HG03025 (cell line): ENCODE measurements at regions not wholly inside any gene's neighbourhood (a gene's known extent, or its start where the extent isn't known, plus 50 kb on each side); places are given as distances from the start of the nearest gene placed in this dataset.
"Not testable (repeated sequence)": the region's sequence is repeated elsewhere in the genome, so short reads cannot be mapped to it uniquely, and the experiment has no call there.

Experiments
- ATAC-seq: cut with Tn5 transposase; IDR thresholded peaks from one replicate; pipeline ENCODE4 v1.9.1; 2021; ENCODE audit warnings: mild to moderate bottlenecking, moderate library complexity; ENCODE audit not compliant: unreplicated experiment, low FRiP score

DNA sequence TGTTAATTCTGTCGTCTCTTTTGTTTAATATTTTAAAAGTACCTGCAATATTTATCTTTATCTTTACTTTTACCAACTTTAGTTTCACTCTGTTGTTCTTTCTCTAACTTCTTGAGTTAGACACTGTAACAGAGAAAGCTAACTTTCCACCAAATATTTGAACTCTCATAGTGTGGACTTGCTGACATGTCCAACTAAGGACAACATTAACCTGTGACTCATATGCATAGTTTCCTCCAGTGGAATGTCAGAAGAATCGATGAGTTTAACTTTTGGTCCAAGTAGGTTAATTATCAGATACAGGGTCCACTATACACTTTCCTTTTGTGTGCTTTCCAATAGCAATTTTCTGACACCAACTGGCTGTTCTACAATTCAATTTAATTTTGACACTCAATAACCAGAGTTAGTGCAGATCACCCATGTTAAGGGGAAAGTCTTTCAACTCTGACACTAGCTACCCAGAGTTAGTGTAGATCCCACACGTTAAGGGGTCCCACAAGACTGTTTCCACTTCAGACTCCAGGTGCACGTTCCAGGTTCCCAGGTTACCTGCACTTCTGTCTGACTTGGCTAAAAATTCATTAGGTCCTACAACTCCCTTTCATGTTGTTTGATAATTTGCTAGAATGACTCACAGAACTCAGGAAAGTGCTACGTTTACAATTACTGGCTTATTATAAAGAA is 559.0 kb upstream of the AMOT start:
- ATAC-seq, result no peak

DNA sequence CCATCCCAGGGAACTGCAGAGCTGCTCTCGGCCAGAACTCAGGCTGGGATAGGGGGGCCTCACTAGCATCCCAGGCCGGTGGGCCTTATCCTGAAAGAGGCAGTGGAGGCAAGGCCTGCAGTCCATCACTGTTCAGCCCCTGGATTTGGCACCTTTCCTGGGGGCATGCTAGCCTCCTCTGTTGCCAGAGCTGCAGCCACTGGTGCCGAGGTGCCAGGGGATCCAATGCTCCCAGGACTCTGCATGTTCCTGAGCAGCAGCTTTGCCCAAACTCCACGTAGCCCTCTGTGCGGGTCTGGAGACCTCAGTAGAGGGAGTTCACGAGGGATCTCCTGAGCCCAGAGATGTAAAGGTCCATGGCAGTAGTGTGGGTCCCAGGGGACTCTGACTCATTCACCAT is 551.7 kb upstream of the AMOT start:
- no peak for ATAC-seq

- no peak for ATAC-seq
Observed at GRCh38 chrX:113391875-113392274, 551.2 kb upstream of the AMOT start.

DNA sequence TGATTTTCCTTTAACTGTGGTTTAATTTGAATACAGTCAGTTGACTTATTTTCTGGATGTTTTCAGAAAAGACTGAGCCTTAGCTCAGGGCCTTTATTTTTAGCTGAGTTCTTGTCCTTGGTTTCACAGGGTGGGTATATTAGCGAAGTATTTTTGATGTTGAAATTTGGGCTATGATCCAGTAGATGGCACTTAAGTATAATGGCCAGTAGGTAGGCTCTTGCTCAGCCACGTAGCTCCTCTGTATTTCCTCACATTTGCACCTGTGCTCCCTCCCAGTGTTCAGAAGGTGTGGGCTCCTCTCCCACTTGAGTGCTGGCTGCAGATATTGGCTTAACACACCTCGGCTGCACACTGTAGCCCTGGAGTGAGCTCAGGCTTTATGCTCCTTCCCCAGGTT is 549.9 kb upstream of the AMOT start:
- no peak for ATAC-seq

DNA sequence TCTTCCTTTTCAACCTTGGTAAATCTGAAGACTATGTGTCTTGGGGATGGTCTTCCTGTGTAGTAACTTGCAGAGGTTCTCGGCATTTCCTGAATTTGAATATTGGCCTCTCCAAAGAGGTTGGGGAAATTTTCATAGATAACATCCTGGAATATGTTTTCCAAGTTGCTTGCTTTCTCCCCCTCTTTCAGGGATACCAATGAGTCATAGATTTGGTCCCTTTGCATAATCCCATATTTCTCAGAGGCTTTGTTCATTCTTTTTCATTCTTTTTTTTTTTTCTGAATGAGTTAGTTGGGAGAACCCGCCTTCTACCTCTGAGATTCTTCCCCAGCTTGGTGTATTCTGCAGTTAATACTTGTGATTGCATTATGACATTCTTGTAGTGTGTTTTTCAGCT is 549.2 kb upstream of the AMOT start:
- no peak for ATAC-seq

DNA sequence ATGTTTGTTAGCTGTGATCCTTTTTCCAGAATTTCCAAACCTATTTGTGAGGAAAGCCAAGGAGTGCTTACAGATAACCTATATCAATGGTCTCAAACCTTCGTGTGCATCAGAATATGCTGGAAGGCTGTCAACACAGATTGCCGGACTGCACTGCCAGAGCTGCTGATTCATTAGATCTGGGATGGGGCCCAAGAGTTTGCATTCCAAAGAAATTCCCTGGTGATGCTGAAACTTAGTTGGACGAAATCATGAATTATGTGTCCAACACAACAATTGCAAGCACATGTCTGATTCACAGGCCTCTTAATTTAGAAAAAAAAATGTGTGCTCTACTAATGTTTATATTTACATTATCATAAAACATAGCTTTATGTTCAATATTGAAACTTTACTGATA is 544.0 kb upstream of the AMOT start:
- ATAC-seq, result no peak

DNA sequence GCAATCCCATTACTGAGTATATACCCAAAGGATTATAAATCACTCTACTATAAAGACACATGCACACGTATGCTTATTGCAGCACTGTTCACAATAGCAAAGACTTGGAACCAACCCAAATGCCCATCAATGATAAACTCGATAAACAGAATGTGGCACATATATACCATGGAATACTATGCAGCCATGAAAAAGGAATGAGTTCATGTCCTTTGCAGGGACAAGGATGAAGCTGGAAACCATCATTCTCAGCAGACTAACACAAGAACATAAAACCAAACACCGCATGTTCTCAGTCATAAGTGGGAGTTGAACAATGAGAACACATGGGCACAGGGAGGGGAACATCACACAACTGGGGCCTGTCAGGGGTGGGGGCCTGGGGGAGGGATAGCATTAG is 532.8 kb upstream of the AMOT start:
- ATAC-seq, result not testable (repeated sequence)

- ATAC-seq, result no peak
Observed at GRCh38 chrX:113370006-113370405, 529.4 kb upstream of the AMOT start.

DNA sequence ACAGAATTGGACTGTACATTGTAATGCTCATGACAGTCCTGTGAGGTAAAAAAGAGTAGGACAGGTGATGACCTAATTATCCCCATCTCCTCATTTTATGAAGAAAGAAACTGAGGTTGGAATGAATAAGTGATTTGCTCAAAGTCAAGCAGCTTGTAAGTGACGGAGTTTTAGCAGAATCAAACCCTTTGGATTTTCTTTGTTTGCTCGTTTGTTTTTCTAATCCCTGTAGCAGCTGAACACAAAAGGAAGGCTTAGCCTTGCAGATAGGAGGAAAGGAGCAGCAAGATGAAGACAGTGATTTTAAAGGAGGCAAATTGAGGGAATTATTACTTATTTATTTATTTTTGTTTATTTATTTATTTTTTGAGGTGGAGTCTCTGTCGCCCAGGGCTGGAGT is 528.4 kb upstream of the AMOT start:
- ATAC-seq, result no peak

- no peak for ATAC-seq
Observed at GRCh38 chrX:113353134-113353533, 512.5 kb upstream of the AMOT start.

- no peak for ATAC-seq
Observed at GRCh38 chrX:113330416-113330815, 489.8 kb upstream of the AMOT start.

DNA sequence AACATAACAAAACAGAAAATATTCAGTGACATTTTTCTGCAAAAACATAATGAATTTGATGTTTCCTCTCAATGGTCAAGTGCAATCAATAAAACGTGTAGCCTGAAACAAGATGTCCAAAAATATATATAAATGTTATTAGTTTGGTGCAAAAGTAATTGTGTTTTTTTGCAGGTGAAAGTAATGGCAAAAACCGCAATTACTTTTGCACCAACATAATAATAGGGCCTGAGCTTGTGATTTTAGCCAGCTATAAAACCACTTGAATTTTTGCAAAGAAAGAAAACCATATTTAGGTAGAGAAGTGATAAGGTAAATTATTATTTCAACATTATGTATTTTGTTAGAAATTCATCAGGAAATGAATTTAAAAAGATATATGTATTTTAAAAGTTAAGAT is 475.3 kb upstream of the AMOT start:
- no peak for ATAC-seq

DNA sequence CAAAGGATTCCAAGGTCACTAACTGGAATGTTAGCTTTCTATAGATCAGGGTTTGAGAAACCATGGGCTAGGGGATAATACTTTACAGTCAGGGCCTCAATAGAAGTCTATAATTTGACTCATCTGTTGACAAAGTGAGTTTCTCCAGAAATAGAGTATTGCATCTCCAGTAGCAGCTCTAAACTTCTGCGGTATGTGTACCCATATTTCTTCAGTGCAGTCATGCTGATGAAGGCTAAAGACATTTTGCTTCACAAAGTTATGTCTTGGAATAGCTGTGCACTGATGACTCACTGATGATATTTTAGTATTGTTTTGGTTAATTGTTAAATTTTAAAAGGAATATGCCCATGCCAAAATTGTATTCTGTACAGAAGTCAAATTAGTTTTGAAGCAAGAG is 464.9 kb upstream of the AMOT start:
- ATAC-seq, result no peak

DNA sequence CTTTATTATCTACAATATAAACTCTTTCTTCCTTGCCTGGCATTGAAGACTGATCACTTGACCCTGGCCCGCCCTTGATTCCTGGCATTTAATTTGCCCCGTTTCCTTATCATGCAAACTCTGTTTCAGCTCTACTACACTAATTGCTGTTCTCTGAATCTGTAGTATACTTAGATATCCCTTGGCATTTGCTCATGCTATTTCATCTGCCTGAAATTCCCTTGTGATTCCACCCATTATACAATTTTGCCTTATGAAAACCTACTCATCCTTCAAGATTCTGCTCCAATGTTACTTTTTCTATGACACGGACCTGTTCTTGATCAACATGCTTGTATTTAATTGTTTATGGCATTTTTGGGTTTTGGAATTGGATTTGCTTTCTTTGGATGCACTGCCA is 459.9 kb upstream of the AMOT start:
- ATAC-seq, result no peak

GRCh38 chrX:113297437-113297836 is 456.8 kb upstream of the AMOT start:
- no peak for ATAC-seq

- no peak for ATAC-seq
Observed at GRCh38 chrX:113289503-113289902, 448.9 kb upstream of the AMOT start.

DNA sequence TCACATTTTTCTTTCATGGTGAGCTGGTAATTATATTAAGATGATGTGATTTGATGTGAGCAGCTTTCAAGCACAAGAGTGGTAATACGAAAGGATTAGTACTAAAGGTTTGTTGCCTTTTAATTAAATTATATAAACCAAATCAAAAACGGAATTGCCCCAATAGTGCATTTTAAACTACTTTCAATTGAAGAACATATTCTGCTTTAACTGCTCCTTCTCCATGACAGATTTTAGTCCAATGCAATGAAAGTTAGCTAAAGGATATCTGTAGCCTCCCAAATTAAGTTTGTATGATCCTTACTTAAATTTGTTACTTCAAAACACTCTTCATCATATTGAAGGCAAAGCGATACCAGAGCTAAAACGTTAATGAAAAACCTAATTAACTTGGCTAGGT is 447.1 kb upstream of the AMOT start:
- no peak for ATAC-seq

GRCh38 chrX:113275804-113276203 is 435.2 kb upstream of the AMOT start:
- ATAC-seq, result no peak

GRCh38 chrX:113274791-113275190 is 434.2 kb upstream of the AMOT start:
- ATAC-seq, result no peak

GRCh38 chrX:113274345-113274744 is 433.7 kb upstream of the AMOT start:
- ATAC-seq, result no peak

DNA sequence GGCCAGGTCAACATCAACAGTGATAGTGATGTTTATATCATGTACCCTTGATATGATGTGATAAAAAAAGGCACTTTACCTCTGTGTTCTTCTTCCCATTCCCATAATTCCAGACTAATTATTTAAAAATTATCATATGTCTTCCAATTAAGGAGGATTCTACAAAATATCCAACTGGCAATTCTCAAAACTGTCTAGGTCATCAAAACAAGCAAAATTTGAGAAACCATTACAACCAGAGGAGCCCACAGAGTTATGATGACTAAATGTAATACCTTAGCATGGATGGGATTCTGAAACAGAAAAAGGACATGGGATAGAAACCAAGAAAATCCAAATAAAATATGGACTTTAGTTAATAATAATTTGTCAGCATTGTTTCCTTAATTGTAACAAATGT is 428.6 kb upstream of the AMOT start:
- ATAC-seq, result no peak

DNA sequence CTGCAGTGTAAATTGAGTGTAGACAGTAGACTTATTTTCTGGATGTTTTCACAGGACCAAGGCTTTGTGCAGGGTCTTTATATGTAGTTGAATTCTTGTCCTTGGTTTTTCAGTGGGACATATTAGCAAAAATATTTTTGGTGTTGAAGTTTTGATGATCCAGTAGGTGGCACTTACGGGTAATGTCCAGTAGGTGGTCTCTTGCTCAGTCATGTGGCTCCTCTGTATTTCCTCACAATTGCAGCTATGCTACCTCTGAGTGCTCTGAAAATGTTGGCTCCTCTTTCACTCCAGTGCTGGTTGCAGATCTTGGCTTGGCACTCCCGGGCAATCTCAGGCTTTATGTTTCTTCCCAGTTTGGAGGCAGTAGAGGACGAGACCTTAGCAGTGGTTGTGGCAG is 419.8 kb upstream of the AMOT start:
- no peak for ATAC-seq

- ATAC-seq, result no peak
Observed at GRCh38 chrX:113222305-113222704, 381.7 kb upstream of the AMOT start.
